Parathyroid adenoma (tissue), 2 donors: ENCODE measurements at regions not wholly inside any gene's neighbourhood (a gene's known extent, or its start where the extent isn't known, plus 50 kb on each side); places are given as distances from the start of the nearest gene placed in this dataset.

Source experiments
- H2AFZ ChIP-seq: fragments of 300-600 bp; sonication (generic); one replicate; pipeline ENCODE4 v1.7.0; 2017; ENCODE audit warnings: antibody characterized with exemption, mild to moderate bottlenecking
- H3K27ac ChIP-seq: fragments of 300-600 bp; sonication (generic); one replicate; pipeline ENCODE4 v1.7.0; 2017
- H3K27me3 ChIP-seq: fragments of 300-600 bp; sonication (generic); one replicate; pipeline ENCODE4 v1.7.0; 2017; ENCODE audit warnings: low read length; ENCODE audit not compliant: control insufficient read depth, insufficient read depth
- H3K36me3 ChIP-seq: fragments of 300-600 bp; sonication (generic); one replicate; pipeline ENCODE4 v1.7.0; 2017; ENCODE audit warnings: low read length; ENCODE audit not compliant: control insufficient read depth, insufficient read depth
- H3K4me1 ChIP-seq: fragments of 300-600 bp; sonication (generic); one replicate; pipeline ENCODE4 v1.7.0; 2017; ENCODE audit warnings: control low read depth
- H3K4me2 ChIP-seq: fragments of 300-600 bp; sonication (generic); one replicate; pipeline ENCODE4 v1.7.0; 2017; ENCODE audit warnings: low read length
- H3K4me3 ChIP-seq: fragments of 300-600 bp; sonication (generic); one replicate; pipeline ENCODE4 v1.7.0; 2017; ENCODE audit warnings: low read depth, low read length
- H3K79me2 ChIP-seq: fragments of 300-600 bp; sonication (generic); one replicate; pipeline ENCODE4 v1.7.0; 2017; ENCODE audit warnings: control low read depth
- H3K9ac ChIP-seq: fragments of 300-600 bp; sonication (generic); one replicate; pipeline ENCODE4 v1.7.0; 2017; ENCODE audit warnings: mild to moderate bottlenecking
- H3K9me3 ChIP-seq: fragments of 300-600 bp; sonication (generic); one replicate; pipeline ENCODE4 v1.7.0; 2017; ENCODE audit warnings: low read length; ENCODE audit not compliant: control insufficient read depth
- TF ChIP-seq, protein P1 (sequence below): fragments of 300-600 bp; sonication (generic); IDR thresholded peaks from one replicate; pipeline ENCODE4 v1.7.0; 2017; ENCODE audit warnings: antibody characterized with exemption, mild to moderate bottlenecking
- donor health status: primary hyperparathyroidism.

DNA sequence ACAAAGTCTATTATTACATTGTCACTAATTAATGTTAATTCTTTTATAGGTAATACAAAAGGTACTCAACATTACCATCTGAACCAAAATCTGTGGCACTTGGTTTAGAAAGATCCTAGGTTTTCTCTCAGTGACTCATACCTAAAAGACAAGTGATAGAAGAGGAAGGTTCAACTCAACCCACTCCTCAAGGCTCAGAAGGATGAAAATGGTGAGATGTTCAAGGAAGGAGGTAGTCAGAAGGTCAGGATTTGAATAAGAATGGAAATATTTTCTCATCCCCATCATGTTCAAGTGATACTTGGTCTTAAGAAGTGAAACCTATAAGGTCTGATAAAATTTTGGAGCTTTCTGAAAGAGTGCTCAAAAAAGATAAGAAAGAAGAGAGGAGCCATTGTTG is 86.4 kb upstream of the FBXO11 start:
- no peak overlapping the region for H3K27ac ChIP-seq

DNA sequence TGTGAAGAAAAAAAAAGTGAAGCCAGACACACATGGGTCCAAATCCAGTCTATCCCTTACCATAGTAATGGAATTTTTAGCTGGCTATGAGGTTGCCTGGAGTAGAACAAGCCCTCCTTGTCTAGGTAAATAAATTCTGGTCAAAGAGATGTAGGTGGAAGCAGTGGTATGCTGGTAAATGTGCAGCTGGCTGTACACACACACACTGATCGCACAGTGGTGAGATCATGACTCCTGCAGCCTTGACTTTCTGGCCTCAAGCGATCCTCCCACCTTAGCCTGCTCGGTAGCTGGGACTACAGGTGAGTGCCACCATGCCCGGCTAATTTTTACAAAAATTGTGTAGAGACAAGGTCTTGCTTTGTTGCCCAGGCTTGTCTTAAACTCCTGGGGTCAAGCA is 90.5 kb upstream of the FBXO11 start:
- Histone ChIP-seq H3K9ac (no peak overlapping the region), H3K36me3 (no peaks in the 10 kb centered on the region), H3K27ac (no peak overlapping the region), H2AFZ (no peak overlapping the region), H3K4me2 (no peak overlapping the region), H3K4me3 (no peak overlapping the region), H3K4me1 (no peaks in the 10 kb centered on the region), H3K9me3 (no peaks in the 10 kb centered on the region), H3K79me2 (no peaks in the 10 kb centered on the region), H3K27me3 (no peaks in the 10 kb centered on the region)
- TF ChIP-seq, protein P1, sequence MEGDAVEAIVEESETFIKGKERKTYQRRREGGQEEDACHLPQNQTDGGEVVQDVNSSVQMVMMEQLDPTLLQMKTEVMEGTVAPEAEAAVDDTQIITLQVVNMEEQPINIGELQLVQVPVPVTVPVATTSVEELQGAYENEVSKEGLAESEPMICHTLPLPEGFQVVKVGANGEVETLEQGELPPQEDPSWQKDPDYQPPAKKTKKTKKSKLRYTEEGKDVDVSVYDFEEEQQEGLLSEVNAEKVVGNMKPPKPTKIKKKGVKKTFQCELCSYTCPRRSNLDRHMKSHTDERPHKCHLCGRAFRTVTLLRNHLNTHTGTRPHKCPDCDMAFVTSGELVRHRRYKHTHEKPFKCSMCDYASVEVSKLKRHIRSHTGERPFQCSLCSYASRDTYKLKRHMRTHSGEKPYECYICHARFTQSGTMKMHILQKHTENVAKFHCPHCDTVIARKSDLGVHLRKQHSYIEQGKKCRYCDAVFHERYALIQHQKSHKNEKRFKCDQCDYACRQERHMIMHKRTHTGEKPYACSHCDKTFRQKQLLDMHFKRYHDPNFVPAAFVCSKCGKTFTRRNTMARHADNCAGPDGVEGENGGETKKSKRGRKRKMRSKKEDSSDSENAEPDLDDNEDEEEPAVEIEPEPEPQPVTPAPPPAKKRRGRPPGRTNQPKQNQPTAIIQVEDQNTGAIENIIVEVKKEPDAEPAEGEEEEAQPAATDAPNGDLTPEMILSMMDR, result no peak

More for the DNA sequence above, 86.4 kb upstream of the FBXO11 start:
- Histone ChIP-seq H2AFZ (no peak overlapping the region), H3K36me3 (no peaks in the 10 kb centered on the region), H3K79me2 (no peaks in the 10 kb centered on the region), H3K9ac (no peak overlapping the region), H3K4me1 (no peaks in the 10 kb centered on the region), H3K27me3 (no peaks in the 10 kb centered on the region), H3K9me3 (no peaks in the 10 kb centered on the region), H3K4me2 (no peak overlapping the region), H3K4me3 (no peak overlapping the region)
- TF ChIP-seq, protein P1, result no peak

DNA sequence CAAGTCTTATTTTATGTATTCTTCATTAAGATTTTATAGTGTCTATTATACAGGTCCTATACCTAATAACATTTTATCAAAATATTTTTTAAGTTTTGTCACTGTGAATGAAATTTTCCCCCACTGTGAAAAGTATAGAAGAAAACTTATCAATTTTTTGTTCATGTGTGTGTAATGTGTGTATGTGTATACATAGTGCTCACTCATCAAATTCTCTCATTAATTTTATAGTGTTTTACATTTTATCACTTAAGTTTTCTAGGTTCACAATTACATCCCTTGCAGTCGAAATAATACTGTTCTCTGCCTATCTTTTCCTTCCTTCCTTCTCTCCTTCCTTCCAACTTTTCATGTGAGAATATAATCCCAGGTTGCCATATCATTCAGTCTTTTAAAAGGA is 93.2 kb upstream of the FBXO11 start:
- Histone ChIP-seq H3K9me3 (no peaks in the 10 kb centered on the region), H3K4me1 (no peaks in the 10 kb centered on the region), H3K36me3 (no peaks in the 10 kb centered on the region), H3K27ac (no peak overlapping the region), H3K9ac (no peak overlapping the region), H2AFZ (no peak overlapping the region), H3K4me3 (no peak overlapping the region), H3K79me2 (no peaks in the 10 kb centered on the region), H3K4me2 (no peak overlapping the region), H3K27me3 (no peaks in the 10 kb centered on the region)
- TF ChIP-seq, protein P1, result no peak

DNA sequence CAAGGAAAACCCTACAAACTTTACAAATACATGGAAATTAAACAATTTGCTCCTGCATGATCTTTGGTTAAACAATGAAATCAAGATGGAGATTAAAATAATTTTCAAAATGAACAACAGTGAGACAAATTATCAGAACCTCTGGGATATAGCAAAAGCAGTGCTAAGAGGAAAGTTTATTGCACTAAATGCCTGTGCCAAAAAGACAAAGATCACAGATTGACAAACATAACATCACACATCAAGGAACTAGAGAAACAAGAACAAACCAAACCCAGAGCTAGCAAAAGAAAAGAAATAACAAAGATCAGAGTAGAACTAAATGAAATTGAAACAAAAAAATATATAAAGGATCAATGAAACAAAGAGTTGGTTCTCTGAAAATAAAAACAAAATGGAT is 95.2 kb upstream of the FBXO11 start:
- Histone ChIP-seq H3K4me3 (no peak overlapping the region), H3K9ac (no peak overlapping the region), H3K36me3 (no peaks in the 10 kb centered on the region), H2AFZ (no peak overlapping the region), H3K9me3 (no peaks in the 10 kb centered on the region), H3K4me1 (no peaks in the 10 kb centered on the region), H3K27me3 (no peaks in the 10 kb centered on the region), H3K4me2 (no peak overlapping the region), H3K79me2 (no peaks in the 10 kb centered on the region), H3K27ac (no peak overlapping the region)
- TF ChIP-seq, protein P1, result no peak

DNA sequence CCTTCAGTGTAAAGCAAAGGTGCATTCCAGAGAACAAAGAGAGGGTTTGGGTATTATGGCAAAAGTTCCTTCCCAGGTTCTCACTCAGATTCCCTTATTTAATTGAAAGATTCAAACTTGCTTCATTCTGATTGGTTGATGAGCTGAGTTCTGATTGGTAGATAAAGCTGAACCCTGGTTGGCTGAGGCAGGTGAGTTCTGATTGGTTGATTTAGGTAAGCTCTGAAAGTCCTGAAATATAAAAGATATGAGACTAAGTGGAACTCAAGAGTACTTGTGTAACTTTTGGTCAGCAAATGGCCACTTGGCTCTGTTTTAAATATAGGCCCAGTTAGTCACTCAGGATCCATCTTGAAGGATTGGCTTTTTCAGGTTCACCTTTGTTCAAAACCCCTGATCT is 99.8 kb upstream of the FBXO11 start:
- TF ChIP-seq, protein P1, result no peak
- no peaks in the 10 kb centered on the region for H3K9me3 ChIP-seq

More for the DNA sequence above, 99.8 kb upstream of the FBXO11 start:
- Histone ChIP-seq H3K27ac (no peak overlapping the region), H3K9ac (no peak overlapping the region), H3K27me3 (no peaks in the 10 kb centered on the region), H3K4me3 (no peak overlapping the region), H3K79me2 (no peaks in the 10 kb centered on the region), H3K4me1 (no peaks in the 10 kb centered on the region), H3K36me3 (no peaks in the 10 kb centered on the region), H2AFZ (no peak overlapping the region), H3K4me2 (no peak overlapping the region)
